ENCODE measurements at regions not wholly inside any gene's neighbourhood (a gene's known extent, or its start where the extent isn't known, plus 50 kb on each side); places are given as distances from the start of the nearest gene placed in this dataset.

GRCh38 chr10:56599201-56599600 is 238.1 kb upstream of the ZWINT start:
- H3K9me3 ChIP-seq, result no peaks in the 10 kb centered on the region
- H3K4me2 ChIP-seq, result no peak overlapping the region
- DNase-seq, result no peak
- no peak for TF ChIP-seq EP300 (IDR thresholded peaks at IDR 0.05; ENCODE audit: borderline replicate concordance in 1 of 2, low read depth in 1 of 2, low read length in 1 of 2)
- TF ChIP-seq NRF1 (IDR thresholded peaks at IDR 0.05; ENCODE audit: low read depth, low read length), result no peak
- TF ChIP-seq NFIC (IDR thresholded peaks at IDR 0.05; ENCODE audit: borderline replicate concordance), result no peak
- TF ChIP-seq TCF12 (IDR thresholded peaks at IDR 0.05), result no peak
- TF ChIP-seq ELF1 (IDR thresholded peaks at IDR 0.05), result no peak
- TF ChIP-seq CHD2 (IDR thresholded peaks at IDR 0.05; ENCODE audit: low read length, partially characterized antibody), result no peak
- no peak for TF ChIP-seq SMC3 (IDR thresholded peaks at IDR 0.05; ENCODE audit: low read depth, low read length)
- TF ChIP-seq FOXJ3 (CRISPR knock-in tag; IDR thresholded peaks at IDR 0.05), result no peak
- no peak for TF ChIP-seq REST (IDR thresholded peaks at IDR 0.05; ENCODE audit: low read depth, low read length)
- no peak overlapping the region for H3K27ac ChIP-seq (ENCODE audit: low read depth in 2 of 2, low read length in 1 of 2)
- no peaks in the 10 kb centered on the region for H3F3A ChIP-seq (replicated peaks; ENCODE audit: insufficient read depth)
- H2AFZ ChIP-seq (ENCODE audit: low read depth), result no peak overlapping the region
- H3K79me2 ChIP-seq (ENCODE audit: insufficient read depth), result no peaks in the 10 kb centered on the region
- H3K36me3 ChIP-seq (replicated peaks in 1 of 2; ENCODE audit: control insufficient read depth in 1 of 2, insufficient read depth in 2 of 2, low read length in 1 of 2), result no peaks in the 10 kb centered on the region
- H3K9me2 ChIP-seq, result no peaks in the 10 kb centered on the region
- H3K27me3 ChIP-seq (ENCODE audit: insufficient read depth), result no peaks in the 10 kb centered on the region
- no peaks in the 10 kb centered on the region for H3K4me1 ChIP-seq (ENCODE audit: control insufficient read depth in 1 of 2, insufficient read depth in 2 of 2, low read depth in 1 of 2, low read length in 1 of 2)
- H4K20me1 ChIP-seq (ENCODE audit: insufficient read depth), result no peaks in the 10 kb centered on the region
- ChIA-PET POLR2A (no interaction called here), CTCF (no interaction called here)
- WGBS (ENCODE audit: low lambda C conversion rate), result 0% methylated on average over 2 of the region's 2 CpGs
- H3K4me3 ChIP-seq (ENCODE audit: low read depth in 2 of 2, low read length in 1 of 2), result no peak overlapping the region
- no peak overlapping the region for H3K9ac ChIP-seq

GRCh38 chr10:56596257-56596656 is 235.2 kb upstream of the ZWINT start:
- H3K27ac ChIP-seq (ENCODE audit: low read depth in 2 of 2, low read length in 1 of 2), result no peak overlapping the region
- no peak for DNase-seq
- TF ChIP-seq EP300 (IDR thresholded peaks at IDR 0.05; ENCODE audit: borderline replicate concordance in 1 of 2, low read depth in 1 of 2, low read length in 1 of 2) (no peak), ZBTB33 (IDR thresholded peaks at IDR 0.05; ENCODE audit: borderline replicate concordance, low read depth) (no peak), ELF1 (IDR thresholded peaks at IDR 0.05) (no peak), NRF1 (IDR thresholded peaks at IDR 0.05; ENCODE audit: low read depth, low read length) (no peak)
- no peak overlapping the region for H2AFZ ChIP-seq (ENCODE audit: low read depth)
- H3K4me3 ChIP-seq (ENCODE audit: low read depth in 2 of 2, low read length in 1 of 2), result no peak overlapping the region
- H3K9me2 ChIP-seq, result no peaks in the 10 kb centered on the region
- no peaks in the 10 kb centered on the region for H3K4me1 ChIP-seq (ENCODE audit: control insufficient read depth in 1 of 2, insufficient read depth in 2 of 2, low read depth in 1 of 2, low read length in 1 of 2)
- POLR2A ChIA-PET, result no interaction called here
- H4K20me1 ChIP-seq (ENCODE audit: insufficient read depth), result no peaks in the 10 kb centered on the region
- no peaks in the 10 kb centered on the region for H3K36me3 ChIP-seq (replicated peaks in 1 of 2; ENCODE audit: control insufficient read depth in 1 of 2, insufficient read depth in 2 of 2, low read length in 1 of 2)
- no peaks in the 10 kb centered on the region for H3F3A ChIP-seq (replicated peaks; ENCODE audit: insufficient read depth)
- no peaks in the 10 kb centered on the region for H3K79me2 ChIP-seq (ENCODE audit: insufficient read depth)
- CTCF ChIA-PET, result no interaction called here
- H3K4me2 ChIP-seq, result no peak overlapping the region
- no peaks in the 10 kb centered on the region for H3K27me3 ChIP-seq (ENCODE audit: insufficient read depth)
- H3K9ac ChIP-seq, result no peak overlapping the region
- H3K9me3 ChIP-seq, result no peaks in the 10 kb centered on the region
- 2% methylated on average over 4 of the region's 4 CpGs for WGBS (ENCODE audit: low lambda C conversion rate)
